ENCODE measurements at regions not wholly inside any gene's neighbourhood (a gene's known extent, or its start where the extent isn't known, plus 50 kb on each side); places are given as distances from the start of the nearest gene placed in this dataset.

- Histone ChIP-seq H3K9ac (ENCODE audit: insufficient read length, low read depth) (no peak overlapping the region), H3K27me3 (ENCODE audit: insufficient read depth, insufficient read length) (no peaks in the 10 kb centered on the region), H3K9me3 (ENCODE audit: insufficient read depth, low read length) (no peaks in the 10 kb centered on the region), H3K4me3 (ENCODE audit: insufficient read length, low read depth) (no peak overlapping the region), H3K4me1 (ENCODE audit: insufficient read depth, insufficient read length) (no peaks in the 10 kb centered on the region), H3K36me3 (ENCODE audit: insufficient read depth, insufficient read length, low read length) (no peaks in the 10 kb centered on the region)
- TF ChIP-seq SUZ12 (IDR thresholded peaks at IDR 0.05; ENCODE audit: extremely low read depth, insufficient read depth, insufficient read length) (no peak), YY1 (IDR thresholded peaks at IDR 0.05; ENCODE audit: insufficient read depth, insufficient read length) (no peak), ZNF274 (IDR thresholded peaks at IDR 0.05; ENCODE audit: low read depth, low read length) (no peak)
- DNase-seq (ENCODE audit: low read depth, low spot score) = no peak
Observed at GRCh38 chr6:115575285-115575684, 485.4 kb downstream of the FRK start.

GRCh38 chr6:115573861-115574260 lies 486.8 kb downstream of the FRK start:
- Histone ChIP-seq H3K4me3 (ENCODE audit: insufficient read length, low read depth) (no peak overlapping the region), H3K27me3 (ENCODE audit: insufficient read depth, insufficient read length) (no peaks in the 10 kb centered on the region), H3K36me3 (ENCODE audit: insufficient read depth, insufficient read length, low read length) (no peaks in the 10 kb centered on the region), H3K4me1 (ENCODE audit: insufficient read depth, insufficient read length) (no peaks in the 10 kb centered on the region), H3K9me3 (ENCODE audit: insufficient read depth, low read length) (no peaks in the 10 kb centered on the region), H3K9ac (ENCODE audit: insufficient read length, low read depth) (no peak overlapping the region)
- TF ChIP-seq ZNF274 (IDR thresholded peaks at IDR 0.05; ENCODE audit: low read depth, low read length) (no peak), SUZ12 (IDR thresholded peaks at IDR 0.05; ENCODE audit: extremely low read depth, insufficient read depth, insufficient read length) (no peak), YY1 (IDR thresholded peaks at IDR 0.05; ENCODE audit: insufficient read depth, insufficient read length) (no peak)
- no peak for DNase-seq (ENCODE audit: low read depth, low spot score)

- Histone ChIP-seq H3K4me3 (ENCODE audit: insufficient read length, low read depth) (no peak overlapping the region), H3K27me3 (ENCODE audit: insufficient read depth, insufficient read length) (no peaks in the 10 kb centered on the region), H3K4me1 (ENCODE audit: insufficient read depth, insufficient read length) (no peaks in the 10 kb centered on the region), H3K36me3 (ENCODE audit: insufficient read depth, insufficient read length, low read length) (no peaks in the 10 kb centered on the region), H3K9me3 (ENCODE audit: insufficient read depth, low read length) (no peaks in the 10 kb centered on the region), H3K9ac (ENCODE audit: insufficient read length, low read depth) (no peak overlapping the region)
- TF ChIP-seq ZNF274 (IDR thresholded peaks at IDR 0.05; ENCODE audit: low read depth, low read length) (no peak), SUZ12 (IDR thresholded peaks at IDR 0.05; ENCODE audit: extremely low read depth, insufficient read depth, insufficient read length) (no peak)
- no peak for DNase-seq (ENCODE audit: low read depth, low spot score)
Observed at GRCh38 chr6:115570331-115570730, 490.4 kb downstream of the FRK start.

GRCh38 chr6:115554060-115554459 lies 506.6 kb downstream of the FRK start:
- peak; percentile 8 for DNase-seq (ENCODE audit: low read depth, low spot score)
- TF ChIP-seq YY1 (IDR thresholded peaks at IDR 0.05; ENCODE audit: insufficient read depth, insufficient read length) = no peak
- Histone ChIP-seq H3K36me3 (ENCODE audit: insufficient read depth, insufficient read length, low read length) (no peaks in the 10 kb centered on the region), H3K9me3 (ENCODE audit: insufficient read depth, low read length) (no peaks in the 10 kb centered on the region), H3K4me3 (ENCODE audit: insufficient read length, low read depth) (no peak overlapping the region), H3K9ac (ENCODE audit: insufficient read length, low read depth) (no peak overlapping the region), H3K27me3 (ENCODE audit: insufficient read depth, insufficient read length) (no peaks in the 10 kb centered on the region), H3K4me1 (ENCODE audit: insufficient read depth, insufficient read length) (no peaks in the 10 kb centered on the region)

GRCh38 chr6:115551527-115551926 lies 509.2 kb downstream of the FRK start:
- no peaks in the 10 kb centered on the region for H3K27me3 ChIP-seq (ENCODE audit: insufficient read depth, insufficient read length)
- no peak overlapping the region for H3K4me3 ChIP-seq (ENCODE audit: insufficient read length, low read depth)
- no peak for DNase-seq (ENCODE audit: low read depth, low spot score)
- no peak overlapping the region for H3K9ac ChIP-seq (ENCODE audit: insufficient read length, low read depth)
- no peaks in the 10 kb centered on the region for H3K4me1 ChIP-seq (ENCODE audit: insufficient read depth, insufficient read length)
- no peaks in the 10 kb centered on the region for H3K9me3 ChIP-seq (ENCODE audit: insufficient read depth, low read length)
- no peaks in the 10 kb centered on the region for H3K36me3 ChIP-seq (ENCODE audit: insufficient read depth, insufficient read length, low read length)
- TF ChIP-seq YY1 (IDR thresholded peaks at IDR 0.05; ENCODE audit: insufficient read depth, insufficient read length) = no peak
- TF ChIP-seq SUZ12 (IDR thresholded peaks at IDR 0.05; ENCODE audit: extremely low read depth, insufficient read depth, insufficient read length) = no peak
- TF ChIP-seq ZNF274 (IDR thresholded peaks at IDR 0.05; ENCODE audit: low read depth, low read length) = no peak

- Histone ChIP-seq H3K9ac (ENCODE audit: insufficient read length, low read depth) (no peak overlapping the region), H3K27me3 (ENCODE audit: insufficient read depth, insufficient read length) (no peaks in the 10 kb centered on the region), H3K4me1 (ENCODE audit: insufficient read depth, insufficient read length) (no peaks in the 10 kb centered on the region), H3K9me3 (ENCODE audit: insufficient read depth, low read length) (peaks cover 3% of the 10 kb centered on the region; the same call in 1 of the 2 replicates), H3K36me3 (ENCODE audit: insufficient read depth, insufficient read length, low read length) (no peaks in the 10 kb centered on the region), H3K4me3 (ENCODE audit: insufficient read length, low read depth) (no peak overlapping the region)
- DNase-seq (ENCODE audit: low read depth, low spot score) = no peak
- TF ChIP-seq SUZ12 (IDR thresholded peaks at IDR 0.05; ENCODE audit: extremely low read depth, insufficient read depth, insufficient read length) (no peak), YY1 (IDR thresholded peaks at IDR 0.05; ENCODE audit: insufficient read depth, insufficient read length) (no peak), ZNF274 (IDR thresholded peaks at IDR 0.05; ENCODE audit: low read depth, low read length) (no peak)
Observed at GRCh38 chr6:115545672-115545986, 515.1 kb downstream of the FRK start.

- peak; percentile 25 for DNase-seq (ENCODE audit: low read depth, low spot score)
- no peaks in the 10 kb centered on the region for H3K27me3 ChIP-seq (ENCODE audit: insufficient read depth, insufficient read length)
- no peak overlapping the region for H3K9ac ChIP-seq (ENCODE audit: insufficient read length, low read depth)
- peaks cover 3% of the 10 kb centered on the region; the same call in 1 of the 2 replicates for H3K9me3 ChIP-seq (ENCODE audit: insufficient read depth, low read length)
- no peaks in the 10 kb centered on the region for H3K36me3 ChIP-seq (ENCODE audit: insufficient read depth, insufficient read length, low read length)
- H3K4me3 ChIP-seq (ENCODE audit: insufficient read length, low read depth) = no peak overlapping the region
- no peaks in the 10 kb centered on the region for H3K4me1 ChIP-seq (ENCODE audit: insufficient read depth, insufficient read length)
- TF ChIP-seq SUZ12 (IDR thresholded peaks at IDR 0.05; ENCODE audit: extremely low read depth, insufficient read depth, insufficient read length) (no peak), YY1 (IDR thresholded peaks at IDR 0.05; ENCODE audit: insufficient read depth, insufficient read length) (no peak), ZNF274 (IDR thresholded peaks at IDR 0.05; ENCODE audit: low read depth, low read length) (no peak)
Observed at GRCh38 chr6:115544765-115545671, 515.7 kb downstream of the FRK start.
